ENCODE measurements at regions not wholly inside any gene's neighbourhood (a gene's known extent, or its start where the extent isn't known, plus 50 kb on each side); places are given as distances from the start of the nearest gene placed in this dataset.

- no peaks in the 10 kb centered on the region for H4K20me1 ChIP-seq (ENCODE audit: insufficient read depth, low read length, poor library complexity, severe bottlenecking)
- no peaks in the 10 kb centered on the region for H3K79me2 ChIP-seq (ENCODE audit: insufficient read depth, low read length)
- no peaks in the 10 kb centered on the region for H3K9me3 ChIP-seq (ENCODE audit: insufficient read depth, low read depth, low read length)
- no peak overlapping the region for H2AFZ ChIP-seq (ENCODE audit: low read length)
- H3K27me3 ChIP-seq (ENCODE audit: insufficient read depth, low read length, poor library complexity, severe bottlenecking): no peaks in the 10 kb centered on the region
- H3K9me2 ChIP-seq (replicated peaks; ENCODE audit: low read depth, low read length): no peaks in the 10 kb centered on the region
- no peak overlapping the region for H3K9ac ChIP-seq (ENCODE audit: low read depth, low read length, poor library complexity, severe bottlenecking)
- H3K36me3 ChIP-seq (ENCODE audit: insufficient read depth, low read length): no peaks in the 10 kb centered on the region
- TF ChIP-seq CTCF (conservative IDR thresholded peaks at IDR 0.05; ENCODE audit: low read length) (no peak), EZH2phosphoT487 (IDR thresholded peaks at IDR 0.05; ENCODE audit: borderline replicate concordance) (no peak)
- no peak overlapping the region for H3K4me2 ChIP-seq (ENCODE audit: low read depth, low read length, poor library complexity, severe bottlenecking)
- H3F3A ChIP-seq (ENCODE audit: low read depth): no peaks in the 10 kb centered on the region
- H3K4me3 ChIP-seq (ENCODE audit: low read length, poor library complexity, severe bottlenecking): no peak overlapping the region
- no peaks in the 10 kb centered on the region for H3K4me1 ChIP-seq (ENCODE audit: insufficient read depth, low read length, poor library complexity, severe bottlenecking)
Measured at GRCh38 chr5:72005671-72006070, 101.6 kb upstream of the MAP1B start.

DNA sequence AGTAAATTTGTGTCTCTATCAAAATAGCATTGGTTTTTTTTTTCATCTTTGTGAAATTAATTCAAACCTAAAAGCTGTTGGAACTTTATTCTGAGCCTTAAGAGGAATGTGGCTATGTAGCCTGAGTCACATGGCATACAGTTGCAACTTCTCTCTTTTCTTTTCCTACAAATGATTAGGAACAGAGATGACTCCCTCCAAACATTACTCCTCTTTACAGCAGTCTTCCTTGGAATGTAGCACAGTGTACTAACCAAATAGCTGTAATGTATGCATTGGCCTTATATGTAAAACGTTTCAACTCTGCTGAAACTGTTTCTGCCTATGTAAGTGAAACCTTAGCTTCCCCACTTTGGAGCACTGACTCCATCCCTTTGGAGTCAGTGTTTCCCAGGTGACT is 100.9 kb upstream of the MAP1B start:
- Histone ChIP-seq H3K4me2 (ENCODE audit: low read depth, low read length, poor library complexity, severe bottlenecking) (no peak overlapping the region), H3K4me1 (ENCODE audit: insufficient read depth, low read length, poor library complexity, severe bottlenecking) (no peaks in the 10 kb centered on the region), H3K79me2 (ENCODE audit: insufficient read depth, low read length) (no peaks in the 10 kb centered on the region), H3K9me2 (replicated peaks; ENCODE audit: low read depth, low read length) (no peaks in the 10 kb centered on the region), H2AFZ (ENCODE audit: low read length) (no peak overlapping the region), H3K36me3 (ENCODE audit: insufficient read depth, low read length) (no peaks in the 10 kb centered on the region), H3K9ac (ENCODE audit: low read depth, low read length, poor library complexity, severe bottlenecking) (no peak overlapping the region), H3K27me3 (ENCODE audit: insufficient read depth, low read length, poor library complexity, severe bottlenecking) (no peaks in the 10 kb centered on the region), H4K20me1 (ENCODE audit: insufficient read depth, low read length, poor library complexity, severe bottlenecking) (no peaks in the 10 kb centered on the region), H3K4me3 (ENCODE audit: low read length, poor library complexity, severe bottlenecking) (no peak overlapping the region), H3F3A (ENCODE audit: low read depth) (no peaks in the 10 kb centered on the region), H3K9me3 (ENCODE audit: insufficient read depth, low read depth, low read length) (no peaks in the 10 kb centered on the region)
- TF ChIP-seq EZH2phosphoT487 (IDR thresholded peaks at IDR 0.05; ENCODE audit: borderline replicate concordance) (no peak), CTCF (conservative IDR thresholded peaks at IDR 0.05; ENCODE audit: low read length) (no peak)

DNA sequence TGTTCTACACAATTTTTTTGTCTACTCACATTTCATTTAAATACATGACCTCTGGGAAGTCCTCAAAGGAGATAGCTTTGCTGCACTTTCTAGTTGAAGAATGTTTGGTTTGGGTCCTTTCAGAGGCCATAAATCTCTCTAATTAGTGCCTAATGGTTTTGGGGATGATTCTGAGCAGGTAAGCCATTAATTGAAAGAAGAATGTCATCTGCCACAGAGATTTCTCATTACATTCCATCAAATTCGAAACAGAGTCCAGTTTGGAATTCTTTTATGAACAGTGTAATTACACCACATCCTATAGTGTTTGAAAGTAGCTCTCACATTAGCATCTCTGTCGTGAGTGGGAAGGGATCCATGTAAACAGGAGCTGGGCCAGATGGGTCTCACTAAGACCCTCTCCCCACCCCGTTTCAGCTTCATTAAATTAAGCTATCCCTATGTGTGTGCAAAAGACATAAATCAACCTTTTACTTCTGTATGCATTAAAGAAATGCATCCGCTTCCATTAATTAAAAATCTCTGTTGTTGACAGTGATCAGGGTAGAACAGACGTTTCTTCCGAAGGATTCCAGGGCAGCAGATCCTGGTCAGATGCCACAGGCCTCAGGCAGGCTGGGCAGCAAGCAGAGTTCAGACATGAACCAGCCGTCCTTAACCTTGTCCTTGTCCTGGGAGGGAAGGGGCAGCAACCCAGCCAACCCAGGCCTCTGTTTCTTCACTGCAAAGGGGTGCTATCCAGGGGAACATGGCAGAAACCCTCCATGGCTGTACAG is 99.8 kb upstream of the MAP1B start:
- H2AFZ ChIP-seq (ENCODE audit: low read length): no peak overlapping the region
- H3K4me3 ChIP-seq (ENCODE audit: low read length, poor library complexity, severe bottlenecking): no peak overlapping the region
- no peaks in the 10 kb centered on the region for H3K9me3 ChIP-seq (ENCODE audit: insufficient read depth, low read depth, low read length)
- no peaks in the 10 kb centered on the region for H3K36me3 ChIP-seq (ENCODE audit: insufficient read depth, low read length)
- H3F3A ChIP-seq (ENCODE audit: low read depth): no peaks in the 10 kb centered on the region
- no peaks in the 10 kb centered on the region for H3K4me1 ChIP-seq (ENCODE audit: insufficient read depth, low read length, poor library complexity, severe bottlenecking)
- H3K9ac ChIP-seq (ENCODE audit: low read depth, low read length, poor library complexity, severe bottlenecking): no peak overlapping the region
- no peaks in the 10 kb centered on the region for H3K9me2 ChIP-seq (replicated peaks; ENCODE audit: low read depth, low read length)
- no peaks in the 10 kb centered on the region for H3K79me2 ChIP-seq (ENCODE audit: insufficient read depth, low read length)
- TF ChIP-seq EZH2phosphoT487 (IDR thresholded peaks at IDR 0.05; ENCODE audit: borderline replicate concordance) (no peak), CTCF (conservative IDR thresholded peaks at IDR 0.05; ENCODE audit: low read length) (no peak)
- no peaks in the 10 kb centered on the region for H3K27me3 ChIP-seq (ENCODE audit: insufficient read depth, low read length, poor library complexity, severe bottlenecking)
- no peaks in the 10 kb centered on the region for H4K20me1 ChIP-seq (ENCODE audit: insufficient read depth, low read length, poor library complexity, severe bottlenecking)
- no peak overlapping the region for H3K4me2 ChIP-seq (ENCODE audit: low read depth, low read length, poor library complexity, severe bottlenecking)

Data from Loucy (cell line).